Mesenchymal stem cell (in vitro differentiated cells and primary cell): ENCODE measurements at regions not wholly inside any gene's neighbourhood (a gene's known extent, or its start where the extent isn't known, plus 50 kb on each side); places are given as distances from the start of the nearest gene placed in this dataset.

ENCODE experiments used
- DNase-seq: peaks from one replicate; pipeline ENCODE4 v3.0.0-alpha.2; 2013
- H2AFZ ChIP-seq: one replicate; pipeline ENCODE4 v1.6.1; 2013; ENCODE audit warnings: low read depth, mild to moderate bottlenecking, control low read depth, inconsistent platforms, low read length, moderate library complexity
- H2AK5ac ChIP-seq: 2 replicates; pipeline ENCODE4 v1.6.1; 2013; ENCODE audit warnings: low read length, moderate library complexity, mild to moderate bottlenecking, inconsistent platforms; ENCODE audit not compliant: severe bottlenecking
- H2BK120ac ChIP-seq: one replicate; pipeline ENCODE4 v1.6.1; 2013; ENCODE audit warnings: low read depth, mild to moderate bottlenecking, inconsistent platforms, low read length, moderate library complexity
- H2BK12ac ChIP-seq, 2 experiments: one replicate each; pipeline ENCODE4 v1.6.1; 2013; ENCODE audit warnings: inconsistent platforms in 2 of 2, low read length in 2 of 2, mild to moderate bottlenecking in 2 of 2, moderate library complexity in 2 of 2, control low read depth in 1 of 2
- H2BK15ac ChIP-seq: one replicate; pipeline ENCODE4 v1.6.1; 2013; ENCODE audit warnings: mild to moderate bottlenecking, low read depth, inconsistent platforms; ENCODE audit not compliant: poor library complexity, severe bottlenecking
- H2BK5ac ChIP-seq: 2 replicates; pipeline ENCODE4 v1.6.1; 2013; ENCODE audit warnings: low read depth, mild to moderate bottlenecking, low read length, control low read depth, inconsistent platforms; ENCODE audit not compliant: poor library complexity, severe bottlenecking
- H3K14ac ChIP-seq, 2 experiments: one replicate each; pipeline ENCODE4 v1.6.1; 2013; ENCODE audit warnings: inconsistent platforms in 2 of 2, low read length in 2 of 2, control low read depth in 1 of 2, mild to moderate bottlenecking in 1 of 2, moderate library complexity in 1 of 2
- H3K18ac ChIP-seq, 2 experiments: one replicate each; pipeline ENCODE4 v1.6.1; 2013; ENCODE audit warnings: inconsistent platforms in 2 of 2, low read length in 2 of 2, control low read depth in 1 of 2, low read depth in 1 of 2, mild to moderate bottlenecking in 1 of 2
- H3K23ac ChIP-seq, 2 experiments: one replicate each; pipeline ENCODE4 v1.6.1; 2013; ENCODE audit warnings: inconsistent platforms in 2 of 2, low read length in 2 of 2, mild to moderate bottlenecking in 2 of 2, moderate library complexity in 2 of 2, control low read depth in 1 of 2
- H3K27ac ChIP-seq: 2 replicates; pipeline ENCODE4 v1.5.1; 2013; ENCODE audit warnings: mild to moderate bottlenecking, moderate library complexity, low read length, control low read depth, inconsistent platforms; ENCODE audit not compliant: poor library complexity, severe bottlenecking
- H3K27me3 ChIP-seq, 2 experiments: 2 replicates each; pipeline versions ENCODE4 v1.6.1 to v1.7.0; 2013; ENCODE audit warnings: low read length in 2 of 2, mild to moderate bottlenecking in 2 of 2, moderate library complexity in 2 of 2, control low read depth in 1 of 2, inconsistent platforms in 1 of 2; ENCODE audit not compliant: control insufficient read depth in 1 of 2, insufficient read depth in 1 of 2
- H3K36me3 ChIP-seq, 2 experiments: 2 replicates each; pipeline versions ENCODE4 v1.6.1 to v1.7.0; 2013; ENCODE audit warnings: low read length in 2 of 2, control low read depth in 1 of 2, inconsistent platforms in 1 of 2, low read depth in 1 of 2, mild to moderate bottlenecking in 1 of 2; ENCODE audit not compliant: insufficient read depth in 2 of 2, control insufficient read depth in 1 of 2
- H3K4ac ChIP-seq, 2 experiments: one replicate each; pipeline ENCODE4 v1.6.1; 2013; ENCODE audit warnings: inconsistent platforms in 2 of 2, low read length in 2 of 2, mild to moderate bottlenecking in 2 of 2, moderate library complexity in 2 of 2, control low read depth in 1 of 2, low read depth in 1 of 2
- H3K4me1 ChIP-seq: 2 replicates; pipeline ENCODE4 v1.6.1; 2013; ENCODE audit warnings: low read depth, low read length, control low read depth; ENCODE audit not compliant: control insufficient read depth, insufficient read depth
- H3K4me2 ChIP-seq: 2 replicates; pipeline ENCODE4 v1.6.1; 2013; ENCODE audit warnings: low read length, mild to moderate bottlenecking, inconsistent platforms; ENCODE audit not compliant: poor library complexity, severe bottlenecking
- H3K4me3 ChIP-seq, 2 experiments: 2 replicates each; pipeline versions ENCODE4 v1.5.1 to v1.7.0; 2013; ENCODE audit warnings: low read length in 2 of 2, mild to moderate bottlenecking in 2 of 2, control low read depth in 1 of 2, low read depth in 1 of 2; ENCODE audit not compliant: insufficient read depth in 1 of 2
- H3K79me1 ChIP-seq: replicated peaks from 2 replicates; pipeline ENCODE4 v1.6.1; 2013; ENCODE audit warnings: mild to moderate bottlenecking, control low read depth, low read length, inconsistent platforms; ENCODE audit not compliant: poor library complexity, severe bottlenecking
- H3K9ac ChIP-seq: 2 replicates; pipeline ENCODE4 v1.7.0; 2013; ENCODE audit warnings: mild to moderate bottlenecking, low read length, moderate library complexity
- H3K9me3 ChIP-seq: 2 replicates; pipeline ENCODE4 v1.7.0; 2013; ENCODE audit warnings: mild to moderate bottlenecking, low read length; ENCODE audit not compliant: control insufficient read depth
- H4K8ac ChIP-seq: one replicate; pipeline ENCODE4 v1.6.1; 2013; ENCODE audit warnings: inconsistent platforms, mild to moderate bottlenecking, low read length, moderate library complexity
- H4K91ac ChIP-seq: one replicate; pipeline ENCODE4 v1.6.1; 2013; ENCODE audit warnings: mild to moderate bottlenecking, low read length, inconsistent platforms
- WGBS: methylation state at CpG from one replicate; pipeline ENCODE4 v1.1.7; 2013; ENCODE audit warnings: mixed read lengths; 5-methylcytosine and 5-hydroxymethylcytosine counted together

- Histone ChIP-seq H3K4me1 (no peaks in the 10 kb centered on the region), H3K27ac (no peak overlapping the region), H2AFZ (no peak overlapping the region), H3K9me3 (no peaks in the 10 kb centered on the region), H3K14ac (no peak overlapping the region), H2AK5ac (no peak overlapping the region), H3K4me2 (no peak overlapping the region), H3K4ac (no peak overlapping the region), H3K79me1 (no peaks in the 10 kb centered on the region), H3K18ac (no peak overlapping the region), H3K23ac (no peak overlapping the region), H2BK120ac (no peak overlapping the region), H4K8ac (no peak overlapping the region), H3K36me3 (no peaks in the 10 kb centered on the region), H3K9ac (no peak overlapping the region), H2BK5ac (no peak overlapping the region), H3K4me3 (no peak overlapping the region), H3K27me3 (no peaks in the 10 kb centered on the region), H2BK12ac (no peak overlapping the region), H2BK15ac (no peak overlapping the region), H4K91ac (no peak overlapping the region)
- DNase-seq: no peak
These were observed 910.1 kb downstream of the GALC start for GRCh38 chr14:87082917-87083316.

DNA sequence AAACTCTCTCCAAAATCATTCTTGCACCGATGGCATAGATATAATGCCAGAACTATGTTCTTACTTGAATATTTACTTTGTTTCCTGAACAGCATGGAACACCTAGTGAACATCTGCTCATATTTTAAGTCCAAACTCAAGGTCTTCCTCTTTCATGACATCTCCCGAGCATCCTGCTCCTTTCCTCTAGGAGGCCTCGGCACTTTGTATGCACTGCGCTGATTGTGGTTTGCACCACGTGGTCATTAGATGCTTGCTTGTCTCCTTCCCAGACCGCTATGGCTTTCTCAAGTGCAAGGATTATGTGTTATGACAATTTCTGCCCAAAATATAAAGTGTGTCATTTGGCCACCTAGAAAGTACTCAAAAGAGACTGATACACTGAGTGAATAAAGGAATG is 912.0 kb downstream of the GALC start:
- H4K8ac ChIP-seq: no peak overlapping the region
- H3K4ac ChIP-seq: no peak overlapping the region
- no peak overlapping the region for H2BK5ac ChIP-seq
- H3K14ac ChIP-seq: no peak overlapping the region
- H2BK12ac ChIP-seq: no peak overlapping the region
- H3K9ac ChIP-seq: no peak overlapping the region
- DNase-seq: no peak
- no peaks in the 10 kb centered on the region for H3K9me3 ChIP-seq
- H4K91ac ChIP-seq: no peak overlapping the region
- H3K36me3 ChIP-seq: no peaks in the 10 kb centered on the region
- H3K18ac ChIP-seq: no peak overlapping the region
- no peak overlapping the region for H2BK120ac ChIP-seq
- no peak overlapping the region for H3K4me2 ChIP-seq
- no peak overlapping the region for H2AK5ac ChIP-seq
- no peak overlapping the region for H3K23ac ChIP-seq
- H3K4me3 ChIP-seq: no peak overlapping the region
- H3K27ac ChIP-seq: no peak overlapping the region
- H3K4me1 ChIP-seq: no peaks in the 10 kb centered on the region
- H2AFZ ChIP-seq: no peak overlapping the region
- H2BK15ac ChIP-seq: no peak overlapping the region
- no peaks in the 10 kb centered on the region for H3K27me3 ChIP-seq
- H3K79me1 ChIP-seq: no peaks in the 10 kb centered on the region
- WGBS: 73% methylated on average over 6 of the region's 6 CpGs

DNA sequence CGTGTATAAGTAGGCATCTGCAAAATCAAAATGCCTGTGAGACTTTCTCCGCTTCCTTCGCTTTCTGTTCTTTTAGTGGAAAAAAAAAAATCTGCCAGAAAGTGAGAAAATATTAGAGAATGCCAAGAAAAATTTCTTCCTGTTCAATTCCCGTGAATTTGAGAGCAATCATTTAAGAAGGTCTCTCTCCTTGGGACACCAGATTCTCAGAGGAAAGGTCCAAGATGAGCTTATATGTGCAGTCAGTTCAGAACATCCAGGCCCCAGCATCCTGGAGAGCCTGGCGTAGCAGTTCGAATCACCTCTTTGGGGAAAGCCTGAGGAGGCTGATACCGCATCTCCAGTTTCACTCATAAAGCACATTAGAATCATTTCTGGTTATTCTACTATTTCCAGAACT is 912.8 kb downstream of the GALC start:
- Histone ChIP-seq H3K4me3 (no peak overlapping the region), H2BK15ac (no peak overlapping the region), H3K36me3 (no peaks in the 10 kb centered on the region), H3K79me1 (no peaks in the 10 kb centered on the region), H3K23ac (no peak overlapping the region), H2BK12ac (no peak overlapping the region), H4K91ac (no peak overlapping the region), H2BK120ac (no peak overlapping the region), H3K27ac (no peak overlapping the region), H2BK5ac (no peak overlapping the region), H2AFZ (no peak overlapping the region), H3K27me3 (no peaks in the 10 kb centered on the region), H4K8ac (no peak overlapping the region), H2AK5ac (no peak overlapping the region), H3K4me1 (no peaks in the 10 kb centered on the region), H3K9ac (no peak overlapping the region), H3K9me3 (no peaks in the 10 kb centered on the region), H3K18ac (no peak overlapping the region), H3K4ac (no peak overlapping the region), H3K14ac (no peak overlapping the region), H3K4me2 (no peak overlapping the region)
- no peak for DNase-seq
- 95% methylated on average over 7 of the region's 7 CpGs for WGBS

DNA sequence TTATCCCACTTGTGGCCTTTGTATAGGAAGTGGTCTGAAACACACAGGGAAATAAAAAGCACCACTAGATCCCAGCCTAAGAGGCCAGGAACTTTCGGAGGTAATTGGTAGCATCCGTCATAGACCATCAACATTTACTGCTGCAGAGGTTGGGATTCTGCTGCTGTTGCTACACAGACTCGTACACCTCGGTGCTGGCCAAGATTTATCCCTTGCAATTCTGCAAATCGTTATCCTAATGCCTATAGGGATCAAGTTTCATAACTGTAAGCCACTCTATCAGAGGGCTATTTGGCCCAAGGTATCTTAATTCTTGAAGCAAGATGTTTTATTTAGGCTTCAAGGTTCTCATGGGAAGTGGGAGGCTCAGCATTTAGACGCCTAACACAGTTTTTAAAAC is 913.6 kb downstream of the GALC start:
- Histone ChIP-seq H2BK120ac (no peak overlapping the region), H4K91ac (no peak overlapping the region), H3K18ac (no peak overlapping the region), H4K8ac (no peak overlapping the region), H3K27me3 (no peaks in the 10 kb centered on the region), H2BK5ac (no peak overlapping the region), H3K79me1 (no peaks in the 10 kb centered on the region), H2AK5ac (no peak overlapping the region), H3K4ac (no peak overlapping the region), H3K36me3 (no peaks in the 10 kb centered on the region), H3K23ac (no peak overlapping the region), H3K9me3 (no peaks in the 10 kb centered on the region), H3K4me3 (no peak overlapping the region), H3K4me2 (no peak overlapping the region), H2BK15ac (no peak overlapping the region), H3K4me1 (no peaks in the 10 kb centered on the region), H2BK12ac (no peak overlapping the region), H2AFZ (no peak overlapping the region), H3K9ac (no peak overlapping the region), H3K27ac (no peak overlapping the region), H3K14ac (no peak overlapping the region)
- 79% methylated on average over 6 of the region's 6 CpGs for WGBS
- no peak for DNase-seq
